IPS-15b (cell line): ENCODE measurements at regions not wholly inside any gene's neighbourhood (a gene's known extent, or its start where the extent isn't known, plus 50 kb on each side); places are given as distances from the start of the nearest gene placed in this dataset.

Source experiments
- H3K27me3 ChIP-seq: one replicate; pipeline ENCODE4 v1.6.1; 2013; ENCODE audit warnings: low read length; ENCODE audit not compliant: control insufficient read depth, insufficient read depth
- H3K36me3 ChIP-seq: one replicate; pipeline ENCODE4 v1.6.1; 2013; ENCODE audit warnings: low read length; ENCODE audit not compliant: control insufficient read depth, insufficient read depth
- H3K4me1 ChIP-seq: one replicate; pipeline ENCODE4 v1.6.1; 2013; ENCODE audit warnings: mild to moderate bottlenecking, low read length; ENCODE audit not compliant: control insufficient read depth, insufficient read depth
- H3K4me3 ChIP-seq: one replicate; pipeline ENCODE4 v1.5.1; 2013; ENCODE audit warnings: low read depth, low read length
- H3K9ac ChIP-seq: one replicate; pipeline ENCODE4 v1.6.1; 2013; ENCODE audit warnings: low read depth, mild to moderate bottlenecking, low read length
- H3K9me3 ChIP-seq: one replicate; pipeline ENCODE4 v1.6.1; 2013; ENCODE audit warnings: mild to moderate bottlenecking, low read length; ENCODE audit not compliant: control insufficient read depth, insufficient read depth

- Histone ChIP-seq H3K4me1 (no peaks in the 10 kb centered on the region), H3K36me3 (no peaks in the 10 kb centered on the region), H3K27me3 (no peaks in the 10 kb centered on the region), H3K9ac (no peak overlapping the region), H3K9me3 (no peaks in the 10 kb centered on the region), H3K4me3 (no peak overlapping the region)
Observed at GRCh38 chr17:15000661-15001060, 264.5 kb downstream of the PMP22 start.

- H3K9me3 ChIP-seq = no peaks in the 10 kb centered on the region
- H3K4me1 ChIP-seq = no peaks in the 10 kb centered on the region
- H3K27me3 ChIP-seq = no peaks in the 10 kb centered on the region
- H3K9ac ChIP-seq = no peak overlapping the region
- no peaks in the 10 kb centered on the region for H3K36me3 ChIP-seq
- no peak overlapping the region for H3K4me3 ChIP-seq
Observed at GRCh38 chr17:14997290-14997689, 267.8 kb downstream of the PMP22 start.

- no peak overlapping the region for H3K4me3 ChIP-seq
- H3K9ac ChIP-seq = no peak overlapping the region
- H3K36me3 ChIP-seq = no peaks in the 10 kb centered on the region
- no peaks in the 10 kb centered on the region for H3K27me3 ChIP-seq
- no peaks in the 10 kb centered on the region for H3K4me1 ChIP-seq
- no peaks in the 10 kb centered on the region for H3K9me3 ChIP-seq
Observed at GRCh38 chr17:14986127-14986526, 279.0 kb downstream of the PMP22 start.

- Histone ChIP-seq H3K9me3 (no peaks in the 10 kb centered on the region), H3K9ac (no peak overlapping the region), H3K4me3 (no peak overlapping the region), H3K36me3 (no peaks in the 10 kb centered on the region), H3K4me1 (peaks cover 4% of the 10 kb centered on the region), H3K27me3 (no peaks in the 10 kb centered on the region)
Observed at GRCh38 chr17:14972844-14973243, 292.3 kb downstream of the PMP22 start.

- Histone ChIP-seq H3K4me1 (peaks cover 4% of the 10 kb centered on the region), H3K9me3 (no peaks in the 10 kb centered on the region), H3K27me3 (no peaks in the 10 kb centered on the region), H3K36me3 (no peaks in the 10 kb centered on the region), H3K9ac (no peak overlapping the region), H3K4me3 (no peak overlapping the region)
Observed at GRCh38 chr17:14971054-14971453, 294.1 kb downstream of the PMP22 start.

DNA sequence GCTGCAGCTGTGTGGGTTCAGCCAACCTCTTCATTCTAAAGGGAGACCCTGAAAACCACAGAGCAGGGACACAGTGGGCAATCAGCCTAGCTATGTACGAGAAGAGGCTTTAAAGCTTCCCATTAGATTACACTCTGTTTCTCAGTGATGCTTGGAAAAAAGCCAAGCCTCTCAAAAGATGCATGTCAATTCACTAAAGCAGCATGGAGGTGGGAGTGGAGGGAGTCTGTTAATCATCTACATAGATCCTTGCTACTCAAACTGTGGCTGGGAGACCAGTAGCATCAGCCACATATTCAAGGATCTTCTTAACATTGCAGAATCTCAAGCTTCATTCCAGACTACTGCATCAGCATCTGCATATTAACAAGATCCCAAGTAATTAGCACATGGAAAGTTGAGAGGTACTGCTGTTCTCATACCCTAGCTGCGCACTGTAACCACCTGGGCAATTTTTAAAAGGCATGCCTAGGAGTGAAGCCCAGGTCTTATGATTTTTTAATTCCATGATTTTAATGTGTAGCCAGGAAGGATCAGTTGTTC, 305.9 kb downstream of the PMP22 start:
- Histone ChIP-seq H3K27me3 (no peaks in the 10 kb centered on the region), H3K36me3 (no peaks in the 10 kb centered on the region), H3K4me1 (no peaks in the 10 kb centered on the region), H3K9ac (no peak overlapping the region), H3K9me3 (no peaks in the 10 kb centered on the region), H3K4me3 (no peak overlapping the region)

DNA sequence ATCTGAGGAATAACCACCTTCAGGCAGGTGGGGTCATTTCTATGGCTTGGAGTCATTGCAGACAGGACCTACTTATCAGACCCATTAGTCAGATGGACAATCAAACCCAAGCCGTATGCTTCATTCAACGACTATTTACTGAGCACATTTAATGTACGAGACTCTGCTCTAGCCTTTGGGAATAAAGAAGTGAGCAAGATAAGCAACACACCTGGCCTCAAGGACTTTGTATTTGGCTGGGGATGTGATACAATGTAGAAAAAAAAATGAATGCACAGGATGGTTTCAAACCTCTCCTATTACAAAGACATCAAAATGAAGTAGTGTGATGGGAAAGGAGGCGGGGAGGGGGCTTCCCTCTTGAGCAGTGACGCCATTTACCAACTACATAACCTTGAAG, 311.7 kb downstream of the PMP22 start:
- Histone ChIP-seq H3K9me3 (no peaks in the 10 kb centered on the region), H3K27me3 (no peaks in the 10 kb centered on the region), H3K4me3 (no peak overlapping the region), H3K9ac (no peak overlapping the region), H3K36me3 (no peaks in the 10 kb centered on the region), H3K4me1 (no peaks in the 10 kb centered on the region)

DNA sequence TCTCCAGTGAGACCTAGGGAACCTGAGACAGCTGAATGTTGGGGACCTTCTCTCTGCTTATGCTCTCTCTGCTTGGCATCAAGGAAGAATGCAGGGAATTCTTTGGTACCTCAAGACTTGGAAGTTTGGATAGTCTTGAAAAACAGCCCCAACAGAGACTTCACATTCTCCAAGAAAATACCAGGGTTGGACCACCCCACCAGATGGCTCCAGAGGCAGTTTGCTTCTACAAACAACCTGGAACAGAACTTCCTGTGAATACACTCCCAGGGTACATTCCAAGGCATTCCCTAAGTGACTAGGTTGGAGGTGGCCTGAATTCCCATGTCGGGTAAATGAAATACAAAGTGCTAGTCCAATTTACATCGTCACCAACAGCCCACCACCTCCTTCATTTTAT, 314.4 kb downstream of the PMP22 start:
- H3K36me3 ChIP-seq = no peaks in the 10 kb centered on the region
- H3K4me1 ChIP-seq = no peaks in the 10 kb centered on the region
- H3K4me3 ChIP-seq = no peak overlapping the region
- H3K9me3 ChIP-seq = no peaks in the 10 kb centered on the region
- H3K27me3 ChIP-seq = no peaks in the 10 kb centered on the region
- no peak overlapping the region for H3K9ac ChIP-seq

- Histone ChIP-seq H3K4me3 (no peak overlapping the region), H3K4me1 (no peaks in the 10 kb centered on the region), H3K36me3 (no peaks in the 10 kb centered on the region), H3K9ac (no peak overlapping the region), H3K9me3 (no peaks in the 10 kb centered on the region), H3K27me3 (no peaks in the 10 kb centered on the region)
Observed at GRCh38 chr17:14950216-14950615, 314.9 kb downstream of the PMP22 start.

DNA sequence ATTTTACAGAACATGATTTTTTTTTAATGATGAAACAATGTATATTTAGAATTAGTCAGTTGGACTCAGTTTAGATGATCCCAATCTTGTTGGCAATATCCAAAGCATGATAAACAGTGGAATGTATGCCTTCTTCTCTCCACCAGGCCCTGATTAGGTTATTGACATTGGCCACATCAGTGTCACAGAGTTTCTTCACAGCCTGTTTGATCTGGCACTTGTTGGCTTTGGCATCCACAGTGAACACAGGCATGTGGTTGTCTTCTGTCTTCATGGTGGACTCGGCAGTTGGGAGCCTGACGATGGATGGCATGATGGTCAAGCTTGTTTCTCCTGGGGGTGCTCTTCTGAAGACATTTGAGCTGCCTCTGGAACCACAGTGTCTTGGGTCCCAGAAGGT, 317.5 kb downstream of the PMP22 start:
- no peaks in the 10 kb centered on the region for H3K36me3 ChIP-seq
- H3K9me3 ChIP-seq = no peaks in the 10 kb centered on the region
- H3K27me3 ChIP-seq = no peaks in the 10 kb centered on the region
- no peaks in the 10 kb centered on the region for H3K4me1 ChIP-seq
- H3K4me3 ChIP-seq = no peak overlapping the region
- H3K9ac ChIP-seq = no peak overlapping the region

DNA sequence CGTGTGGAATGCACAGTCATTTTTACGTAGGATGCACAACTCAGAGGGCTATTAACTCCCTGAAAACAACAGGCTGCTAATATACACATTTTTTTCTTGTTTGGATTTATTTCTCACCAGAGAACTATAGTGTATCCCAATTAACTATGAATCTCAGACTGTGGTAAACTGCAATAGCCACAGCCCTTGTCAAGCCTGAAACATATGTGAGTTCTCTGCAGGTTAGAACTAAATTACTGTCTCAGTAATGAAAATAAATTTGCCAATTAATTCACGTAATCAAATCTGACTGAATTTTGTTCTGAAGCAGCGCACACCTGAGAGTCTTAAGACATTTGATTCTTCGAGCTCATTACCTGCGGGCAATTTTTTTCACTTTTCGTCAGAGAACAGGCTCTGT, 318.6 kb downstream of the PMP22 start:
- H3K36me3 ChIP-seq = no peaks in the 10 kb centered on the region
- H3K4me3 ChIP-seq = no peak overlapping the region
- no peaks in the 10 kb centered on the region for H3K4me1 ChIP-seq
- H3K9ac ChIP-seq = no peak overlapping the region
- H3K27me3 ChIP-seq = no peaks in the 10 kb centered on the region
- no peaks in the 10 kb centered on the region for H3K9me3 ChIP-seq

GRCh38 chr17:14942526-14943190, 322.5 kb downstream of the PMP22 start:
- H3K36me3 ChIP-seq = no peaks in the 10 kb centered on the region
- no peaks in the 10 kb centered on the region for H3K9me3 ChIP-seq
- H3K9ac ChIP-seq = no peak overlapping the region
- H3K4me1 ChIP-seq = no peaks in the 10 kb centered on the region
- no peak overlapping the region for H3K4me3 ChIP-seq
- no peaks in the 10 kb centered on the region for H3K27me3 ChIP-seq
